ENCODE measurements at regions not wholly inside any gene's neighbourhood (a gene's known extent, or its start where the extent isn't known, plus 50 kb on each side); places are given as distances from the start of the nearest gene placed in this dataset.

DNA sequence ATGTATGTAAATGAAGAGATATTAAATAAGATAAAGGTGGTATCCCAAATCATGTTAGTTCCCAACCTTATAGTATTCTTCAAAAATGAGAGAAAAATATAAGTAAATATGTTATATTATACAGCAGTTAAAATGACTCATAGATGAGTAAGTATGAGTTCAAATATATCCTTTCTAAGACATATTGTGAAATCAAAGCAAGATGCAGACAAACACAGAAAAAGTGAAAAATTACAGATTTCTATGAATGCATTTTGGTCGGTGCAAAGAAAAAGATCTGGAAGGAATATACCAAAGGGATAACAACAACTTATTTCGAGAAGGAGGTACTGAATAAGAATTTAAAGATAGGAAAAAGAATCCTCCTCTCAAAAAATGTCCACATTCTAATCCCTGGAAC lies 181.2 kb upstream of the TTC14 start:
- TF ChIP-seq, protein P1, sequence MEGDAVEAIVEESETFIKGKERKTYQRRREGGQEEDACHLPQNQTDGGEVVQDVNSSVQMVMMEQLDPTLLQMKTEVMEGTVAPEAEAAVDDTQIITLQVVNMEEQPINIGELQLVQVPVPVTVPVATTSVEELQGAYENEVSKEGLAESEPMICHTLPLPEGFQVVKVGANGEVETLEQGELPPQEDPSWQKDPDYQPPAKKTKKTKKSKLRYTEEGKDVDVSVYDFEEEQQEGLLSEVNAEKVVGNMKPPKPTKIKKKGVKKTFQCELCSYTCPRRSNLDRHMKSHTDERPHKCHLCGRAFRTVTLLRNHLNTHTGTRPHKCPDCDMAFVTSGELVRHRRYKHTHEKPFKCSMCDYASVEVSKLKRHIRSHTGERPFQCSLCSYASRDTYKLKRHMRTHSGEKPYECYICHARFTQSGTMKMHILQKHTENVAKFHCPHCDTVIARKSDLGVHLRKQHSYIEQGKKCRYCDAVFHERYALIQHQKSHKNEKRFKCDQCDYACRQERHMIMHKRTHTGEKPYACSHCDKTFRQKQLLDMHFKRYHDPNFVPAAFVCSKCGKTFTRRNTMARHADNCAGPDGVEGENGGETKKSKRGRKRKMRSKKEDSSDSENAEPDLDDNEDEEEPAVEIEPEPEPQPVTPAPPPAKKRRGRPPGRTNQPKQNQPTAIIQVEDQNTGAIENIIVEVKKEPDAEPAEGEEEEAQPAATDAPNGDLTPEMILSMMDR (IDR thresholded peaks at IDR 0.05; ENCODE audit: low read length), result no peak
- no peak for TF ChIP-seq EZH2 (IDR thresholded peaks at IDR 0.05; ENCODE audit: borderline replicate concordance, low read length)

Data from OCI-LY1 (cell line).